Panc1 (cell line): ENCODE measurements at regions not wholly inside any gene's neighbourhood (a gene's known extent, or its start where the extent isn't known, plus 50 kb on each side); places are given as distances from the start of the nearest gene placed in this dataset.

Experiments used
- ATAC-seq: fragments of 200-7000 bp; cut with Tn5 transposase; 2 replicates; pipeline ENCODE4 v1.9.1; 2020; ENCODE audit warnings: mild to moderate bottlenecking, moderate library complexity
- BruUV-seq: library from RNA; stranded (reverse); fragments of 400-500 nt; replicated peaks from 2 replicates; lab custom pipeline; 2021; lab: Mats Ljungman, UMichigan
- CTCF ChIA-PET: fragments of 300-600 bp; sonication (Branson Sonifier 250); formaldehyde crosslinking; loops from one replicate; lab custom pipeline; 2022; ENCODE audit warnings: antibody characterized with exemption; lab: Charles Lee
- POLR2A ChIA-PET: fragments of 300-600 bp; sonication (Branson Sonifier 250); formaldehyde crosslinking; loops from one replicate; lab custom pipeline; 2022; ENCODE audit warnings: antibody characterized with exemption; lab: Charles Lee
- DNase-seq: peaks from one replicate; pipeline ENCODE4 v3.0.0-alpha.2; 2010; ENCODE audit warnings: low read depth, low spot score
- H3K27ac ChIP-seq: 2 replicates; pipeline ENCODE4 v1.5.1; 2011; ENCODE audit warnings: mild to moderate bottlenecking, low read length, inconsistent platforms
- H3K27me3 ChIP-seq: fragments of 200-500 bp; sonication (Bioruptor generic); 2 replicates; pipeline ENCODE4 v1.6.0; 2014; ENCODE audit warnings: low read length, inconsistent platforms; ENCODE audit not compliant: control insufficient read depth, insufficient read depth
- H3K36me3 ChIP-seq: fragments of 200-500 bp; sonication (Bioruptor generic); 2 replicates; pipeline ENCODE4 v1.5.1; 2014; ENCODE audit warnings: inconsistent platforms, mild to moderate bottlenecking, low read length, moderate library complexity; ENCODE audit not compliant: control insufficient read depth, insufficient read depth
- H3K4me1 ChIP-seq: 2 replicates; pipeline ENCODE4 v1.5.1; 2011; ENCODE audit warnings: inconsistent platforms, mild to moderate bottlenecking, low read length, moderate library complexity; ENCODE audit not compliant: control insufficient read depth, insufficient read depth
- H3K4me3 ChIP-seq, 2 experiments: 2 replicates each; pipeline ENCODE4 v1.5.1; 2011 to 2012; ENCODE audit warnings: low read depth in 2 of 2, low read length in 2 of 2, mild to moderate bottlenecking in 2 of 2, inconsistent platforms in 1 of 2, moderate library complexity in 1 of 2
- H3K9me3 ChIP-seq: fragments of 200-500 bp; sonication (Bioruptor generic); 2 replicates; pipeline ENCODE4 v1.5.1; 2014; ENCODE audit warnings: low read depth, mild to moderate bottlenecking, inconsistent platforms, low read length, moderate library complexity; ENCODE audit not compliant: control insufficient read depth, insufficient read depth
- CTCF ChIP-seq: fragments of 450-650 bp; IDR thresholded peaks from 2 replicates; pipeline ENCODE4 v1.5.1; 2017; ENCODE audit warnings: mild to moderate bottlenecking
- POLR2AphosphoS5 ChIP-seq: IDR thresholded peaks from 2 replicates; pipeline ENCODE4 v1.6.1; 2012; ENCODE audit warnings: mild to moderate bottlenecking, low read depth, low read length, moderate library complexity
- SIN3A ChIP-seq: IDR thresholded peaks from 2 replicates; pipeline ENCODE4 v1.6.1; 2012; ENCODE audit warnings: low read depth, mild to moderate bottlenecking, low read length, moderate library complexity, borderline replicate concordance; ENCODE audit not compliant: insufficient read depth
- TCF7L2 ChIP-seq: IDR thresholded peaks from 2 replicates; pipeline ENCODE4 v1.6.1; 2011; ENCODE audit warnings: mild to moderate bottlenecking, low read depth, low read length, inconsistent platforms
- in situ Hi-C: cut with HindIII; loops from 2 replicates; pipeline ENCODE4 v1.10.0; 2016; ENCODE audit warnings: low sequenced_read_pairs, low pct_unique_long_range_greater_than_20kb
- intact Hi-C: fragments of 100-400 bp; cut with micrococcal nuclease; formaldehyde crosslinking; loops from one replicate; pipeline ENCODE4 v1.10.0; 2022; ENCODE audit not compliant: unreplicated experiment
- TF ChIP-seq, protein P1 (sequence below), 2 experiments: IDR thresholded peaks; 2 replicates each; pipeline ENCODE4 v1.6.1; 2011 to 2012; ENCODE audit warnings: low read depth in 2 of 2, control low read depth in 1 of 2, low read length in 1 of 2, mild to moderate bottlenecking in 1 of 2, moderate library complexity in 1 of 2; ENCODE audit not compliant: insufficient read depth in 1 of 2

DNA sequence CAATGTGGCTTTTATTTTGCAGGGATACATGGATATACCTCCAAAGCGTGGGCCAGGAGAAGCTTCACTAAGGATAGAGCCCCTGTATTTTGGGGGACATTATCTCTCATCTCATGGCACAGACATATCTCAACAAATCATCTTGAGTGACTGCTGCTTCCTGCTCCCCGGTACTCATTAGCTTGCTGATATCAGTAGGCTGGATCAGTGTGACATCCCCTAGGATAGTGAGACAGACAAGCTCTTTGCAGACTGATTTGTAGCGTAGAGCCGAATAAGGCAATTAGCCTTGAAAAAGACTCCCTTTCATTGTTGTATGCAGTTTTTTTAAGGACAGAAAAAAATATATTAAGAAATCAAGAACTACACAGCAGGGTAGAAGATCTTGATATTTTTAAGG, 237.7 kb upstream of the CDH9 start:
- H3K36me3 ChIP-seq = no peaks in the 10 kb centered on the region
- no peak overlapping the region for H3K27ac ChIP-seq
- BruUV-seq = no TSS peak
- intact Hi-C loops (no loop called here), in situ Hi-C loops (no loop called here)
- no peak for ATAC-seq
- ChIA-PET POLR2A (no interaction called here), CTCF (no interaction called here)
- H3K4me3 ChIP-seq = no peak overlapping the region
- no peaks in the 10 kb centered on the region for H3K4me1 ChIP-seq
- TF ChIP-seq POLR2AphosphoS5 = no peak
- TF ChIP-seq TCF7L2 = no peak
- H3K27me3 ChIP-seq = no peaks in the 10 kb centered on the region
- no peaks in the 10 kb centered on the region for H3K9me3 ChIP-seq
- no peak for DNase-seq

DNA sequence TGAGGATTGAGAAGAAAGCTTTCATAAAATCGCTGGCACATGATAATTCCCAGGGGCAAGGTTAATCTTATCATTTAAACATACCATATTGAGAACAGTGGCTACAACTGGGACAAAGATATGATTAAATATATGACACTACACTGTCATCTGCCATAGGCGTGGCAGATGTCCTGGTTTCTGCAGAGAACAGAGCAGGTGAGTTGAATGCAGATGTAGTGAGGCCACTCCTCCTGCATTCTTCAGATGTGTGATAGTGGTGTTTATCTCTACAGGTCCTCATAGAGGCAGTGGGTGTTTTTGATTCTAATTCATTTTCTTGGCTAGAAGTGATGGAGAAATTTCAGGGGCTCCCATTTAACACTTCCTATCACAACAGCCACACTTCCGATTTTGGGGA, 237.0 kb upstream of the CDH9 start:
- no peaks in the 10 kb centered on the region for H3K36me3 ChIP-seq
- H3K27ac ChIP-seq = no peak overlapping the region
- no peaks in the 10 kb centered on the region for H3K9me3 ChIP-seq
- ATAC-seq (no peak), DNase-seq (no peak)
- H3K4me1 ChIP-seq = no peaks in the 10 kb centered on the region
- POLR2A ChIA-PET = no interaction called here
- intact Hi-C loops (no loop called here), in situ Hi-C loops (no loop called here)
- H3K4me3 ChIP-seq = no peak overlapping the region
- no peaks in the 10 kb centered on the region for H3K27me3 ChIP-seq
- TF ChIP-seq POLR2AphosphoS5 (no peak), SIN3A (no peak), CTCF (no peak), TCF7L2 (no peak)
- TF ChIP-seq, protein P1, sequence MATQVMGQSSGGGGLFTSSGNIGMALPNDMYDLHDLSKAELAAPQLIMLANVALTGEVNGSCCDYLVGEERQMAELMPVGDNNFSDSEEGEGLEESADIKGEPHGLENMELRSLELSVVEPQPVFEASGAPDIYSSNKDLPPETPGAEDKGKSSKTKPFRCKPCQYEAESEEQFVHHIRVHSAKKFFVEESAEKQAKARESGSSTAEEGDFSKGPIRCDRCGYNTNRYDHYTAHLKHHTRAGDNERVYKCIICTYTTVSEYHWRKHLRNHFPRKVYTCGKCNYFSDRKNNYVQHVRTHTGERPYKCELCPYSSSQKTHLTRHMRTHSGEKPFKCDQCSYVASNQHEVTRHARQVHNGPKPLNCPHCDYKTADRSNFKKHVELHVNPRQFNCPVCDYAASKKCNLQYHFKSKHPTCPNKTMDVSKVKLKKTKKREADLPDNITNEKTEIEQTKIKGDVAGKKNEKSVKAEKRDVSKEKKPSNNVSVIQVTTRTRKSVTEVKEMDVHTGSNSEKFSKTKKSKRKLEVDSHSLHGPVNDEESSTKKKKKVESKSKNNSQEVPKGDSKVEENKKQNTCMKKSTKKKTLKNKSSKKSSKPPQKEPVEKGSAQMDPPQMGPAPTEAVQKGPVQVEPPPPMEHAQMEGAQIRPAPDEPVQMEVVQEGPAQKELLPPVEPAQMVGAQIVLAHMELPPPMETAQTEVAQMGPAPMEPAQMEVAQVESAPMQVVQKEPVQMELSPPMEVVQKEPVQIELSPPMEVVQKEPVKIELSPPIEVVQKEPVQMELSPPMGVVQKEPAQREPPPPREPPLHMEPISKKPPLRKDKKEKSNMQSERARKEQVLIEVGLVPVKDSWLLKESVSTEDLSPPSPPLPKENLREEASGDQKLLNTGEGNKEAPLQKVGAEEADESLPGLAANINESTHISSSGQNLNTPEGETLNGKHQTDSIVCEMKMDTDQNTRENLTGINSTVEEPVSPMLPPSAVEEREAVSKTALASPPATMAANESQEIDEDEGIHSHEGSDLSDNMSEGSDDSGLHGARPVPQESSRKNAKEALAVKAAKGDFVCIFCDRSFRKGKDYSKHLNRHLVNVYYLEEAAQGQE (IDR thresholded peaks at IDR 0.05; ENCODE audit: insufficient read depth in 1 of 2, low read depth in 2 of 2, low read length in 1 of 2) = no peak
- CTCF ChIA-PET = no interaction called here
- BruUV-seq = no TSS peak

GRCh38 chr5:27269766-27270165, 231.4 kb upstream of the CDH9 start:
- intact Hi-C loops (no loop called here), in situ Hi-C loops (no loop called here)
- DNase-seq = no peak
- TF ChIP-seq SIN3A (no peak), POLR2AphosphoS5 (no peak), TCF7L2 (no peak), CTCF (no peak)
- TF ChIP-seq, protein P1 (IDR thresholded peaks at IDR 0.05; ENCODE audit: insufficient read depth in 1 of 2, low read depth in 2 of 2, low read length in 1 of 2) = no peak
- H3K36me3 ChIP-seq = no peaks in the 10 kb centered on the region
- BruUV-seq = no TSS peak
- ATAC-seq = no peak
- H3K27ac ChIP-seq = no peak overlapping the region
- no peak overlapping the region for H3K4me3 ChIP-seq
- CTCF ChIA-PET = no interaction called here
- no peaks in the 10 kb centered on the region for H3K27me3 ChIP-seq
- POLR2A ChIA-PET = no interaction called here
- no peaks in the 10 kb centered on the region for H3K9me3 ChIP-seq
- H3K4me1 ChIP-seq = no peaks in the 10 kb centered on the region
